Gastrocnemius medialis (tissue), 4 donors: ENCODE measurements at regions not wholly inside any gene's neighbourhood (a gene's known extent, or its start where the extent isn't known, plus 50 kb on each side); places are given as distances from the start of the nearest gene placed in this dataset.

Source experiments
- CTCF ChIP-seq, 5 experiments: fragments of 450-650 bp in 3 of 5; fragments of 200-600 bp in 2 of 5; sonication (generic) in 2 of 5; IDR thresholded peaks in 4 of 5; conservative IDR thresholded peaks in 1 of 5; 1 replicate in 4 of 5; 2 replicates in 1 of 5; pipeline ENCODE4 v1.5.1; 2016 to 2019; ENCODE audit warnings: antibody characterized with exemption in 5 of 5, mild to moderate bottlenecking in 3 of 5, moderate library complexity in 3 of 5
- POLR2A ChIP-seq, 2 donors: fragments of 450-650 bp; IDR thresholded peaks; one replicate each; pipeline ENCODE4 v1.6.1; 2017; ENCODE audit warnings: antibody characterized with exemption in 2 of 2, mild to moderate bottlenecking in 2 of 2, moderate library complexity in 2 of 2

DNA sequence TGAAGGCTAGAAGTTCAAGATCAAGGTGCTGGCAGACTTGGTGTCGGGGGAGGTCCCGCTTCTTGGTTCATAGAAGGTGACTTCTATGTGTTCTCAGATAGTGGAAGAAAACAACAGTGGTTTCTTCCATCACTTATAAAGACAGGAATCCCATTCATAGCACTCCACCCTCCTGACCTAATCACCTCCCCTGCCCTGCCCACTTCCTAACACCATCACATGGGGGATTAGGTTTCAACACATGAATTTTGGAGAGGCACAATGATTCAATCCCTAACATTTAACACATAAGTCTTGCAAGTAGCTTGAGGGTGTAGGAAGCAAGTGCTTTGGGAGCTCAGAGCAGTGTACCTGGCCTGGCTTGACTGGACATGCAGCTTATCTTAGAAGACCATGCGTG, 142.8 kb upstream of the TSHZ3 start:
- no peak for TF ChIP-seq CTCF (IDR thresholded peaks at IDR 0.05 in 4 of 5, conservative IDR thresholded peaks at IDR 0.05 in 1 of 5)
- no peak for TF ChIP-seq POLR2A (IDR thresholded peaks at IDR 0.05)
